SK-N-SH treated with all-trans-retinoic acid at 6 μM for 48 hours (cell line): ENCODE measurements at regions not wholly inside any gene's neighbourhood (a gene's known extent, or its start where the extent isn't known, plus 50 kb on each side); places are given as distances from the start of the nearest gene placed in this dataset.

ENCODE experiments used
- ATAC-seq: fragments of 200-7000 bp; cut with Tn5 transposase; 3 replicates; pipeline ENCODE4 v1.9.1; 2020; ENCODE audit warnings: mild to moderate bottlenecking, moderate library complexity
- ARNTL ChIP-seq: fragments of 450-650 bp; formaldehyde crosslinking; IDR thresholded peaks from 2 replicates; pipeline ENCODE4 v1.5.0; 2020; ENCODE audit warnings: low read depth, mild to moderate bottlenecking, moderate library complexity, borderline replicate concordance
- CSDC2 ChIP-seq: fragments of 250-450 bp; sonication (Bioruptor Pico); IDR thresholded peaks from 2 replicates; pipeline ENCODE4 v1.5.0; 2020; ENCODE audit warnings: mild to moderate bottlenecking, moderate library complexity
- CSRNP3 ChIP-seq: fragments of 250-450 bp; sonication (Bioruptor Pico); IDR thresholded peaks from 2 replicates; pipeline ENCODE4 v1.5.1; 2021; ENCODE audit warnings: mild to moderate bottlenecking, moderate library complexity
- ESRRG ChIP-seq: fragments of 250-450 bp; sonication (Bioruptor Pico); IDR thresholded peaks from 2 replicates; pipeline ENCODE4 v1.6.1; 2021; ENCODE audit warnings: mild to moderate bottlenecking
- GLIS3 ChIP-seq: fragments of 250-450 bp; sonication (Bioruptor Pico); IDR thresholded peaks from 2 replicates; pipeline ENCODE4 v1.5.0; 2020; ENCODE audit warnings: mild to moderate bottlenecking, moderate library complexity
- OSR1 ChIP-seq: fragments of 250-450 bp; sonication (Bioruptor Pico); IDR thresholded peaks from 2 replicates; pipeline ENCODE4 v1.8.0; 2022; ENCODE audit warnings: moderate library complexity, mild to moderate bottlenecking, inconsistent platforms
- PATZ1 ChIP-seq: fragments of 250-450 bp; sonication (Bioruptor Pico); IDR thresholded peaks from 2 replicates; pipeline ENCODE4 v1.8.0; 2020; ENCODE audit warnings: mild to moderate bottlenecking, moderate library complexity, borderline replicate concordance
- POU6F1 ChIP-seq: fragments of 250-450 bp; sonication (Bioruptor Pico); IDR thresholded peaks from 2 replicates; pipeline ENCODE4 v1.8.0; 2021; ENCODE audit warnings: low read depth, mild to moderate bottlenecking, moderate library complexity, borderline replicate concordance
- PPARA ChIP-seq: fragments of 250-450 bp; sonication (Bioruptor Pico); IDR thresholded peaks from 2 replicates; pipeline ENCODE4 v1.5.0; 2020; ENCODE audit warnings: mild to moderate bottlenecking, borderline replicate concordance
- SNAI2 ChIP-seq: fragments of 250-450 bp; sonication (Bioruptor Pico); IDR thresholded peaks from 2 replicates; pipeline ENCODE4 v1.5.0; 2020; ENCODE audit warnings: mild to moderate bottlenecking, moderate library complexity
- TCF4 ChIP-seq: fragments of 250-450 bp; sonication (Bioruptor Pico); IDR thresholded peaks from 2 replicates; pipeline ENCODE4 v1.8.0; 2021; ENCODE audit warnings: mild to moderate bottlenecking, moderate library complexity, borderline replicate concordance
- TOX ChIP-seq: fragments of 250-450 bp; sonication (Bioruptor Pico); IDR thresholded peaks from 2 replicates; pipeline ENCODE4 v1.8.0; 2021; ENCODE audit warnings: mild to moderate bottlenecking, moderate library complexity, borderline replicate concordance
- TSHZ2 ChIP-seq: fragments of 250-450 bp; sonication (Bioruptor Pico); IDR thresholded peaks from 2 replicates; pipeline ENCODE4 v1.5.0; 2020; ENCODE audit warnings: mild to moderate bottlenecking, moderate library complexity
- ZC3H10 ChIP-seq: fragments of 250-450 bp; sonication (Bioruptor Pico); IDR thresholded peaks from 2 replicates; pipeline ENCODE4 v1.5.1; 2021; ENCODE audit warnings: mild to moderate bottlenecking, moderate library complexity
- ZFP30 ChIP-seq: fragments of 450-650 bp; formaldehyde crosslinking; IDR thresholded peaks from 2 replicates; pipeline ENCODE4 v1.5.0; 2022; ENCODE audit warnings: mild to moderate bottlenecking, moderate library complexity
- ZNF565 ChIP-seq: fragments of 450-650 bp; formaldehyde crosslinking; conservative IDR thresholded peaks from 2 replicates; pipeline ENCODE4 v1.5.0; 2020; ENCODE audit warnings: low read depth, mild to moderate bottlenecking, moderate library complexity
- ZNF70 ChIP-seq: fragments of 450-650 bp; formaldehyde crosslinking; IDR thresholded peaks from 2 replicates; pipeline ENCODE4 v1.5.0; 2020; ENCODE audit warnings: mild to moderate bottlenecking, moderate library complexity
- ZNF8 ChIP-seq: fragments of 450-650 bp; formaldehyde crosslinking; IDR thresholded peaks from 2 replicates; pipeline ENCODE4 v1.5.0; 2020; ENCODE audit warnings: mild to moderate bottlenecking, moderate library complexity

- TF ChIP-seq TSHZ2 (CRISPR knock-in tag) = no peak
- no peak for TF ChIP-seq TOX (CRISPR knock-in tag)
- no peak for TF ChIP-seq TCF4 (CRISPR knock-in tag)
- no peak for TF ChIP-seq ARNTL (CRISPR knock-in tag)
- TF ChIP-seq ESRRG (CRISPR knock-in tag) = no peak
Observed at GRCh38 chr6:120186080-120186479, 836.5 kb upstream of the MAN1A1 start (continued).

GRCh38 chr6:120173250-120173649 lies 823.7 kb upstream of the MAN1A1 start:
- TF ChIP-seq TCF4 (CRISPR knock-in tag) = no peak
- no peak for TF ChIP-seq ZC3H10 (CRISPR knock-in tag)
- TF ChIP-seq POU6F1 (CRISPR knock-in tag) = no peak
- TF ChIP-seq SNAI2 (CRISPR knock-in tag) = no peak
- no peak for TF ChIP-seq CSRNP3 (CRISPR knock-in tag)
- no peak for TF ChIP-seq GLIS3 (CRISPR knock-in tag)
- no peak for TF ChIP-seq ESRRG (CRISPR knock-in tag)
- no peak for TF ChIP-seq ZNF8
- no peak for TF ChIP-seq TOX (CRISPR knock-in tag)
- TF ChIP-seq OSR1 (CRISPR knock-in tag) = no peak
- TF ChIP-seq PATZ1 (CRISPR knock-in tag) = no peak
- no peak for TF ChIP-seq ARNTL (CRISPR knock-in tag)
- no peak for TF ChIP-seq ZNF565 (CRISPR knock-in tag)
- no peak for TF ChIP-seq ZNF70
- TF ChIP-seq ZFP30 (CRISPR knock-in tag) = no peak
- no peak for ATAC-seq

GRCh38 chr6:120164531-120164930 lies 815.0 kb upstream of the MAN1A1 start:
- ATAC-seq = no peak
- TF ChIP-seq OSR1 (CRISPR knock-in tag) (no peak), TOX (CRISPR knock-in tag) (no peak), TSHZ2 (CRISPR knock-in tag) (no peak), ARNTL (CRISPR knock-in tag) (no peak), GLIS3 (CRISPR knock-in tag) (no peak), POU6F1 (CRISPR knock-in tag) (no peak), ZNF70 (no peak), ZNF565 (CRISPR knock-in tag) (no peak), CSRNP3 (CRISPR knock-in tag) (no peak), CSDC2 (no peak), PPARA (CRISPR knock-in tag) (no peak), SNAI2 (CRISPR knock-in tag) (no peak)
